Left ventricle myocardium superior (tissue), 1 donor: ENCODE measurements at regions not wholly inside any gene's neighbourhood (a gene's known extent, or its start where the extent isn't known, plus 50 kb on each side); places are given as distances from the start of the nearest gene placed in this dataset.

Experiments used
- ATAC-seq: fragments of 200-7000 bp; cut with Tn5 transposase; one replicate; pipeline ENCODE4 v1.9.1; 2020; ENCODE audit warnings: mild to moderate bottlenecking, moderate library complexity
- DNase-seq: peaks from one replicate; pipeline ENCODE4 v3.0.0-alpha.2; 2020
- intact Hi-C: fragments of 100-400 bp; cut with micrococcal nuclease; formaldehyde crosslinking; loops from one replicate; pipeline ENCODE4 v1.11.0; 2022
- donor health status: DM: no; HTN: yes; CAD: no; lungs with severe emphysema.

GRCh38 chr20:39259010-39259803 is 297.1 kb downstream of the DHX35 start:
- peak; percentile 26 for ATAC-seq

GRCh38 chr20:39258253-39258652 is 296.1 kb downstream of the DHX35 start:
- ATAC-seq (no peak), DNase-seq (no peak)
- intact Hi-C loops, result no loop called here

More at GRCh38 chr20:39259010-39259803, 297.1 kb downstream of the DHX35 start:
- intact Hi-C loops, result no loop called here
- no peak for DNase-seq

GRCh38 chr20:39253051-39253755 is 291.1 kb downstream of the DHX35 start:
- ATAC-seq (no peak), DNase-seq (no peak)
- intact Hi-C loops, result no loop called here

- intact Hi-C loops, result no loop called here
- no peak for DNase-seq
- ATAC-seq, result no peak
Measured at GRCh38 chr20:39252035-39252434, 289.9 kb downstream of the DHX35 start.

- intact Hi-C loops, result no loop called here
- DNase-seq (no peak), ATAC-seq (no peak)
Measured at GRCh38 chr20:39249798-39250197, 287.7 kb downstream of the DHX35 start.

GRCh38 chr20:39248862-39249485 is 286.8 kb downstream of the DHX35 start:
- intact Hi-C loops, result no loop called here
- ATAC-seq, result no peak
- no peak for DNase-seq

GRCh38 chr20:39248171-39248861 is 286.2 kb downstream of the DHX35 start:
- intact Hi-C loops, result no loop called here
- no peak for DNase-seq
- no peak for ATAC-seq

GRCh38 chr20:39246436-39246835 is 284.3 kb downstream of the DHX35 start:
- ATAC-seq, result no peak

GRCh38 chr20:39245685-39246311 is 283.7 kb downstream of the DHX35 start:
- DNase-seq (no peak), ATAC-seq (no peak)
- intact Hi-C loops, result no loop called here

More at GRCh38 chr20:39246436-39246835, 284.3 kb downstream of the DHX35 start:
- DNase-seq, result no peak
- intact Hi-C loops, result no loop called here

- no peak for ATAC-seq
- no peak for DNase-seq
- intact Hi-C loops, result no loop called here
Measured at GRCh38 chr20:39243962-39244361, 281.8 kb downstream of the DHX35 start.

GRCh38 chr20:39242614-39243013 is 280.5 kb downstream of the DHX35 start:
- intact Hi-C loops, result no loop called here
- ATAC-seq (no peak), DNase-seq (no peak)

- DNase-seq, result no peak
- ATAC-seq, result no peak
- intact Hi-C loops, result no loop called here
Measured at GRCh38 chr20:39234520-39235095, 272.5 kb downstream of the DHX35 start.

- DNase-seq (no peak), ATAC-seq (no peak)
- intact Hi-C loops, result no loop called here
Measured at GRCh38 chr20:39233755-39234154, 271.6 kb downstream of the DHX35 start.

GRCh38 chr20:39227416-39227815 is 265.3 kb downstream of the DHX35 start:
- DNase-seq (no peak), ATAC-seq (no peak)
- intact Hi-C loops, result no loop called here

- no peak for ATAC-seq
- intact Hi-C loops, result no loop called here
- no peak for DNase-seq
Measured at GRCh38 chr20:39225978-39226377, 263.8 kb downstream of the DHX35 start.

GRCh38 chr20:39225536-39225935 is 263.4 kb downstream of the DHX35 start:
- no peak for ATAC-seq
- DNase-seq, result no peak
- intact Hi-C loops, result no loop called here

GRCh38 chr20:39222101-39222500 is 260.0 kb downstream of the DHX35 start:
- ATAC-seq, result no peak
- intact Hi-C loops, result no loop called here
- DNase-seq, result no peak

- intact Hi-C loops, result no loop called here
- DNase-seq (no peak), ATAC-seq (no peak)
Measured at GRCh38 chr20:39216195-39216594, 254.1 kb downstream of the DHX35 start.

- DNase-seq, result no peak
- ATAC-seq, result no peak
- intact Hi-C loops, result no loop called here
Measured at GRCh38 chr20:39214828-39215227, 252.7 kb downstream of the DHX35 start.
